ENCODE measurements at regions not wholly inside any gene's neighbourhood (a gene's known extent, or its start where the extent isn't known, plus 50 kb on each side); places are given as distances from the start of the nearest gene placed in this dataset.

DNA sequence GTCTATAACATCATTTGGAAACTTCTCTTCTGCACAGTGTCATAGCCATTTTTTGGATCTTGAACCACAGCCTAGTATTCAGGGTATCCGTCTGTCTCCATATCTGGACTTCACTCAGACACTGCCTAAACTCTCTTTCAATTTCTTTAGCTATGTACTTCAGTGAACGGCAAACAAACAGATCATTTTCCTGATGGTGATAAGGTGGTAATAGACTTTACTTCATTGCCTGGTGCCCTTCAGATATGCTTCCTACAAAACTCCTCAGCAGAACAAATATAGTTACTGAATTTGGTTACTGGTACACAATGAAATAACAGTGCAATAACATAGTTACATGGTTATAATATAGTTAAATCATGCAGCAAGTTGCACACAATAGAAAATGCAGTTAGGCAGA lies 348.2 kb downstream of the ZSWIM6 start:
- H3K27ac ChIP-seq: no peak overlapping the region
- ATAC-seq: no peak

DNA sequence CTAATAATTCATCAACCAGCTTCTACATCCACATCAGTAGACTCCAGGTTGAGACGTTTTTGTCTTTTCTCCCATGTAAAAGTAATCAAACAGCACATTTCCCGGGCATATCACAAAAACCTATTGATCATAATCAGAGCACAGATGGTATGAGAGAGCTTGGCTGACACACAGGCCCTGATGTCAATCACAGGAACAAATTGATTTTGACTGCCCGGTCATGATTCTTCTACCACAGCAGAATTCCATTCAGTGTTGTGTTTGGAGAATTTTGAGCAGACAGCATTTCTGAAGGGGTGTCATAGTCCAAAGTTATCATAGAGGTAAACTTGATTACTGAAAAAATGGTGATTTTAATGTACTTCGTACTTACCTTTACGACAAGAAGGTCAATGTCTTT lies 351.1 kb downstream of the ZSWIM6 start:
- DNase-seq (no peak), ATAC-seq (no peak)
- no peak for TF ChIP-seq POLR2A (IDR thresholded peaks at IDR 0.05)
- TF ChIP-seq, protein P1, sequence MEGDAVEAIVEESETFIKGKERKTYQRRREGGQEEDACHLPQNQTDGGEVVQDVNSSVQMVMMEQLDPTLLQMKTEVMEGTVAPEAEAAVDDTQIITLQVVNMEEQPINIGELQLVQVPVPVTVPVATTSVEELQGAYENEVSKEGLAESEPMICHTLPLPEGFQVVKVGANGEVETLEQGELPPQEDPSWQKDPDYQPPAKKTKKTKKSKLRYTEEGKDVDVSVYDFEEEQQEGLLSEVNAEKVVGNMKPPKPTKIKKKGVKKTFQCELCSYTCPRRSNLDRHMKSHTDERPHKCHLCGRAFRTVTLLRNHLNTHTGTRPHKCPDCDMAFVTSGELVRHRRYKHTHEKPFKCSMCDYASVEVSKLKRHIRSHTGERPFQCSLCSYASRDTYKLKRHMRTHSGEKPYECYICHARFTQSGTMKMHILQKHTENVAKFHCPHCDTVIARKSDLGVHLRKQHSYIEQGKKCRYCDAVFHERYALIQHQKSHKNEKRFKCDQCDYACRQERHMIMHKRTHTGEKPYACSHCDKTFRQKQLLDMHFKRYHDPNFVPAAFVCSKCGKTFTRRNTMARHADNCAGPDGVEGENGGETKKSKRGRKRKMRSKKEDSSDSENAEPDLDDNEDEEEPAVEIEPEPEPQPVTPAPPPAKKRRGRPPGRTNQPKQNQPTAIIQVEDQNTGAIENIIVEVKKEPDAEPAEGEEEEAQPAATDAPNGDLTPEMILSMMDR (IDR thresholded peaks at IDR 0.05 in 4 of 5, conservative IDR thresholded peaks at IDR 0.05 in 1 of 5): no peak
- intact Hi-C loops (cut with DNase I; ENCODE audit: low total_unique reads) (no loop called here), in situ Hi-C loops (cut with MboI; ENCODE audit: low sequenced_read_pairs in 4 of 4) (no loop called here)
- Histone ChIP-seq H3K4me1 (no peaks in the 10 kb centered on the region), H3K9me3 (no peaks in the 10 kb centered on the region), H3K27me3 (no peaks in the 10 kb centered on the region), H3K36me3 (no peaks in the 10 kb centered on the region), H3K4me3 (no peak overlapping the region), H3K27ac (no peak overlapping the region)

More for the DNA sequence above, 348.2 kb downstream of the ZSWIM6 start:
- Histone ChIP-seq H3K4me1 (no peaks in the 10 kb centered on the region), H3K9me3 (no peaks in the 10 kb centered on the region), H3K27me3 (no peaks in the 10 kb centered on the region), H3K4me3 (no peak overlapping the region), H3K36me3 (no peaks in the 10 kb centered on the region)
- in situ Hi-C loops (cut with MboI; ENCODE audit: low sequenced_read_pairs in 4 of 4): no loop called here
- no peak for TF ChIP-seq POLR2A (IDR thresholded peaks at IDR 0.05)
- TF ChIP-seq, protein P1 (IDR thresholded peaks at IDR 0.05 in 4 of 5, conservative IDR thresholded peaks at IDR 0.05 in 1 of 5): no peak
- no peak for DNase-seq
- intact Hi-C loops (cut with DNase I; ENCODE audit: low total_unique reads): no loop called here

DNA sequence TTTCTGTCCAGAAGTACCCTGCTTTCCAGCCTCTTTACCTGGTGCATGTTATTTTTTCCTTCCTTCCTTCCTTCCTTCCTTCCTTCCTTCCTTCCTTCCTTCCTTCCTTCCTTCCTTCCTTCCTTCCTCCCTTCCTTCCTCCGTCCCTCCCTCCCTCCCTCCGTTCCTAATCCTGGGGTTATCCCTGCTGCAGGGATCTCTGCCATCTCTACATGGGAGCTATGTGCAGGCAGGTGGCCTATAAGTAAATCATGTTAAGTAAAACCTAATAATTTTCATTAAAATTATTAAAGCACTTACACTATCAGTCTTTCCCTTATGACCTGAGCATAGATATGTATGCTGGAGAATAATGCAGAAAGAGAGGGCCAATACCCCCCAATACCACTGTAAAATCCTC lies 351.9 kb downstream of the ZSWIM6 start:
- no peaks in the 10 kb centered on the region for H3K36me3 ChIP-seq
- H3K9me3 ChIP-seq: no peaks in the 10 kb centered on the region
- intact Hi-C loops (cut with DNase I; ENCODE audit: low total_unique reads) (no loop called here), in situ Hi-C loops (cut with MboI; ENCODE audit: low sequenced_read_pairs in 4 of 4) (no loop called here)
- no peak for TF ChIP-seq POLR2A (IDR thresholded peaks at IDR 0.05)
- TF ChIP-seq, protein P1 (IDR thresholded peaks at IDR 0.05 in 4 of 5, conservative IDR thresholded peaks at IDR 0.05 in 1 of 5): no peak
- H3K27ac ChIP-seq: no peak overlapping the region
- H3K4me3 ChIP-seq: no peak overlapping the region
- no peak for DNase-seq
- H3K4me1 ChIP-seq: no peaks in the 10 kb centered on the region
- H3K27me3 ChIP-seq: no peaks in the 10 kb centered on the region
- ATAC-seq: no peak

DNA sequence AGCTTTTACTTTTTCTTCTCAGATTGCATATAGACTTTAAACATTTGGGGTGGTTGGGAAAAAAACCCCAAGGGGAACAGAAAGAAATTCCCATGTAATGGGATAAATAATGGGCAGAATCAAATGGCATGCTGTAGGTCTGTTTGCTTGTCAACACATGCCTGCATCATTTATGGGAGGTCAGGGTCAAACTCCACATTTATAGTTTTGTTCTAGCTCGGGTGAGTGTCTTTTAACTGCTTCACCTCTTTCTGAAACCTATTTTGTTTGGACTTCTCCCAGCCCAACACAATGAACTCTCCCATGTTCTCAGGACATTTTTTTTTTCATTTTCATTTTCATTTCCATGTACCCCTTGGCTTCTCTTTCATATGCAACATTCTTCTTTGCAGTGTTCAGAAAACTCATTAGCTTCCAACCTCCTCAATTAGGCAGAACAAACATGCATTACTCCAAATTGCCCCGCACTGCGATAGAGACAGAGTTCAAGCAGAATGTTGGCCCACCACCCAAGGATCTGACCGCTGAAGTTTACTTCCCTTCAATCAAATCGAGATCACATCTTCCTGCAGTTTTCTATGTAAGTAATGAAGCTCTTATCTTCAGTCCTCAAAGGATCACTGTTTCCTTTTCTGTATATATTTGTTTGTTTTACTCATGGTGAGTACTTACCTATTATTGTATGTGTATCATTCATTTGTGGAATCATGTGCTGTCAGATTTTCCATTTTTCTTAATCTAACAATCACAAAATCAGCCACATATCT lies 354.6 kb downstream of the ZSWIM6 start:
- Histone ChIP-seq H3K4me1 (no peaks in the 10 kb centered on the region), H3K9me3 (no peaks in the 10 kb centered on the region), H3K4me3 (no peak overlapping the region), H3K27ac (no peak overlapping the region), H3K27me3 (no peaks in the 10 kb centered on the region), H3K36me3 (no peaks in the 10 kb centered on the region)
- ATAC-seq: no peak
- in situ Hi-C loops (cut with MboI; ENCODE audit: low sequenced_read_pairs in 4 of 4): no loop called here
- intact Hi-C loops (cut with DNase I; ENCODE audit: low total_unique reads): no loop called here
- no peak for TF ChIP-seq POLR2A (IDR thresholded peaks at IDR 0.05)
- TF ChIP-seq, protein P1 (IDR thresholded peaks at IDR 0.05 in 4 of 5, conservative IDR thresholded peaks at IDR 0.05 in 1 of 5): no peak
- no peak for DNase-seq

DNA sequence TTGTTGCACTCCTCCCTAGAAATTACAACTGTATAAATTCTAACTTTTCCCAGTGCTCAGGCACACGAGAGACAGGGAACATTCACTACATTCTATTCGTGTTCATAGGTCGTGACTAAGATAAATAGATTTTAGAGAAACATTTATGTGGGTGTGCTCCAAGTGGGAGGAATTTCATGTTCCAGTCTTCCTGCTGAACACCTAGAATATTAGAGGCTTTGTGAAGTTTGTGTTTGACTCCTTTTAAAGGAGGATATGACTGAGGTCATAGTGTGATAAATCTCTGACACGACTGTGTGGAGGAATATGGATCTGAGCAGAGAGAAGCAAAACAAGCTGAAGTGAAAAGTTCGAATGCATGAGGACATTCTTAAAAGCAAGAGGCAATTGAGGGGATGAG lies 355.3 kb downstream of the ZSWIM6 start:
- TF ChIP-seq, protein P1 (IDR thresholded peaks at IDR 0.05 in 4 of 5, conservative IDR thresholded peaks at IDR 0.05 in 1 of 5): no peak
- TF ChIP-seq POLR2A (IDR thresholded peaks at IDR 0.05): no peak
- no peaks in the 10 kb centered on the region for H3K36me3 ChIP-seq
- DNase-seq (no peak), ATAC-seq (no peak)
- no peak overlapping the region for H3K4me3 ChIP-seq
- intact Hi-C loops (cut with DNase I; ENCODE audit: low total_unique reads) (no loop called here), in situ Hi-C loops (cut with MboI; ENCODE audit: low sequenced_read_pairs in 4 of 4) (no loop called here)
- H3K27ac ChIP-seq: no peak overlapping the region
- no peaks in the 10 kb centered on the region for H3K9me3 ChIP-seq
- H3K4me1 ChIP-seq: no peaks in the 10 kb centered on the region
- H3K27me3 ChIP-seq: no peaks in the 10 kb centered on the region

Data from gastrocnemius medialis (tissue), 4 donors.